ENCODE measurements at regions not wholly inside any gene's neighbourhood (a gene's known extent, or its start where the extent isn't known, plus 50 kb on each side); places are given as distances from the start of the nearest gene placed in this dataset.

GRCh38 chr3:67943546-67943945 lies 289.1 kb upstream of the SUCLG2 start:
- CTCF ChIA-PET, result no interaction called here
- POLR2A ChIA-PET, result no interaction called here
- 13% methylated on average over 1 of the region's 1 CpG for WGBS (ENCODE audit: low lambda C conversion rate)

DNA sequence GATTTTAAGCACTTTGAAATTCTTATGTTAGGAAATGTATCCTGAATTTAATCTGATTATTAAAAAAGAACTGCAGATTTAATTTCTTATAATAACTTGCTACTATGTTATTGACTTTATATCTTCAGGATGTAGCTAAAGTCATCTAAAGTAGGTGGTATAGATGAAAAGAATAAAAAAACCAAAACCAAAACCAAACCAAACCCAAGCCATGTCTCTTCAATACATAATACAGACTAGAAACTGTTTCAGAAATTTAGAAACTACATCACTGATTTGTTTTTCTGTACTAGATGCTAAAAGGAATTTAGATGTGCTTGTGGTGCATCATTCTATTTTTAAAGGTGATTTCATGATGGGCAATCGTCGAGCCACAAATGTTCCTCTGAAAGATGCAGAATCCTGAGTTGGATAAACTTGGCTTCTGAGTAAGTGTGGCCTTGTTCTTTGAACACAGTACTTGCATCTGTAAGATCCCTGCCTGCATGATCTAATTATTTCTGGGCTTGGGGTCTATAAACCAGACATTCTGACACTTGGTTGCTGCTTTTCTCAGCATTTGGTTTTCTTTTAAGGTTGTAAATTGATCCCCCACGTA lies 287.1 kb upstream of the SUCLG2 start:
- Histone ChIP-seq H3K9ac (no peak overlapping the region), H3K4me3 (ENCODE audit: low read depth in 2 of 2, low read length in 1 of 2) (no peak overlapping the region), H3K27ac (ENCODE audit: low read depth in 2 of 2, low read length in 1 of 2) (no peak overlapping the region), H3K79me2 (ENCODE audit: insufficient read depth) (no peaks in the 10 kb centered on the region), H3F3A (replicated peaks; ENCODE audit: insufficient read depth) (no peaks in the 10 kb centered on the region), H3K36me3 (replicated peaks in 1 of 2; ENCODE audit: control insufficient read depth in 1 of 2, insufficient read depth in 2 of 2, low read length in 1 of 2) (no peaks in the 10 kb centered on the region), H3K4me1 (ENCODE audit: control insufficient read depth in 1 of 2, insufficient read depth in 2 of 2, low read depth in 1 of 2, low read length in 1 of 2) (no peaks in the 10 kb centered on the region), H4K20me1 (ENCODE audit: insufficient read depth) (no peaks in the 10 kb centered on the region), H3K9me3 (peaks cover 3% of the 10 kb centered on the region; the same call in 1 of the 2 replicates), H3K4me2 (no peak overlapping the region), H2AFZ (ENCODE audit: low read depth) (no peak overlapping the region), H3K9me2 (no peaks in the 10 kb centered on the region), H3K27me3 (ENCODE audit: insufficient read depth) (no peaks in the 10 kb centered on the region)
- DNase-seq, result no peak
- WGBS (ENCODE audit: low lambda C conversion rate), result 13% methylated on average over 3 of the region's 3 CpGs
- TF ChIP-seq JUND (IDR thresholded peaks at IDR 0.05), result no peak
- TF ChIP-seq RCOR1 (IDR thresholded peaks at IDR 0.05; ENCODE audit: low read length), result no peak
- no peak for TF ChIP-seq SIN3A (IDR thresholded peaks at IDR 0.05; ENCODE audit: borderline replicate concordance, low read depth, low read length)
- TF ChIP-seq ELF1 (IDR thresholded peaks at IDR 0.05), result no peak
- TF ChIP-seq, protein P1, sequence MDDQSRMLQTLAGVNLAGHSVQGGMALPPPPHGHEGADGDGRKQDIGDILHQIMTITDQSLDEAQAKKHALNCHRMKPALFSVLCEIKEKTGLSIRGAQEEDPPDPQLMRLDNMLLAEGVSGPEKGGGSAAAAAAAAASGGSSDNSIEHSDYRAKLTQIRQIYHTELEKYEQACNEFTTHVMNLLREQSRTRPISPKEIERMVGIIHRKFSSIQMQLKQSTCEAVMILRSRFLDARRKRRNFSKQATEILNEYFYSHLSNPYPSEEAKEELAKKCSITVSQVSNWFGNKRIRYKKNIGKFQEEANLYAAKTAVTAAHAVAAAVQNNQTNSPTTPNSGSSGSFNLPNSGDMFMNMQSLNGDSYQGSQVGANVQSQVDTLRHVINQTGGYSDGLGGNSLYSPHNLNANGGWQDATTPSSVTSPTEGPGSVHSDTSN (IDR thresholded peaks at IDR 0.05), result no peak
- TF ChIP-seq POLR2AphosphoS5 (IDR thresholded peaks at IDR 0.05; ENCODE audit: low read depth, low read length), result no peak
- TF ChIP-seq USF2 (IDR thresholded peaks at IDR 0.05; ENCODE audit: borderline replicate concordance, low read depth, low read length), result no peak
- TF ChIP-seq RXRA (IDR thresholded peaks at IDR 0.05; ENCODE audit: borderline replicate concordance, low read depth), result no peak
- no peak for TF ChIP-seq NRF1 (IDR thresholded peaks at IDR 0.05; ENCODE audit: low read depth, low read length)
- TF ChIP-seq, protein P2, sequence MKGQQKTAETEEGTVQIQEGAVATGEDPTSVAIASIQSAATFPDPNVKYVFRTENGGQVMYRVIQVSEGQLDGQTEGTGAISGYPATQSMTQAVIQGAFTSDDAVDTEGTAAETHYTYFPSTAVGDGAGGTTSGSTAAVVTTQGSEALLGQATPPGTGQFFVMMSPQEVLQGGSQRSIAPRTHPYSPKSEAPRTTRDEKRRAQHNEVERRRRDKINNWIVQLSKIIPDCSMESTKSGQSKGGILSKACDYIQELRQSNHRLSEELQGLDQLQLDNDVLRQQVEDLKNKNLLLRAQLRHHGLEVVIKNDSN (IDR thresholded peaks at IDR 0.05; ENCODE audit: borderline replicate concordance, low read depth), result no peak
- TF ChIP-seq, protein P3, sequence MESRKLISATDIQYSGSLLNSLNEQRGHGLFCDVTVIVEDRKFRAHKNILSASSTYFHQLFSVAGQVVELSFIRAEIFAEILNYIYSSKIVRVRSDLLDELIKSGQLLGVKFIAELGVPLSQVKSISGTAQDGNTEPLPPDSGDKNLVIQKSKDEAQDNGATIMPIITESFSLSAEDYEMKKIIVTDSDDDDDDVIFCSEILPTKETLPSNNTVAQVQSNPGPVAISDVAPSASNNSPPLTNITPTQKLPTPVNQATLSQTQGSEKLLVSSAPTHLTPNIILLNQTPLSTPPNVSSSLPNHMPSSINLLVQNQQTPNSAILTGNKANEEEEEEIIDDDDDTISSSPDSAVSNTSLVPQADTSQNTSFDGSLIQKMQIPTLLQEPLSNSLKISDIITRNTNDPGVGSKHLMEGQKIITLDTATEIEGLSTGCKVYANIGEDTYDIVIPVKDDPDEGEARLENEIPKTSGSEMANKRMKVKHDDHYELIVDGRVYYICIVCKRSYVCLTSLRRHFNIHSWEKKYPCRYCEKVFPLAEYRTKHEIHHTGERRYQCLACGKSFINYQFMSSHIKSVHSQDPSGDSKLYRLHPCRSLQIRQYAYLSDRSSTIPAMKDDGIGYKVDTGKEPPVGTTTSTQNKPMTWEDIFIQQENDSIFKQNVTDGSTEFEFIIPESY (IDR thresholded peaks at IDR 0.05; ENCODE audit: borderline replicate concordance, low read depth), result no peak
- no peak for TF ChIP-seq EP300 (IDR thresholded peaks at IDR 0.05; ENCODE audit: borderline replicate concordance in 1 of 2, low read depth in 1 of 2, low read length in 1 of 2)
- TF ChIP-seq SMC3 (IDR thresholded peaks at IDR 0.05; ENCODE audit: low read depth, low read length), result no peak
- CTCF ChIA-PET, result no interaction called here
- POLR2A ChIA-PET, result no interaction called here

More at GRCh38 chr3:67943546-67943945, 289.1 kb upstream of the SUCLG2 start:
- H2AFZ ChIP-seq (ENCODE audit: low read depth), result no peak overlapping the region
- H3K36me3 ChIP-seq (replicated peaks in 1 of 2; ENCODE audit: control insufficient read depth in 1 of 2, insufficient read depth in 2 of 2, low read length in 1 of 2), result no peaks in the 10 kb centered on the region
- no peak overlapping the region for H3K4me3 ChIP-seq (ENCODE audit: low read depth in 2 of 2, low read length in 1 of 2)
- no peaks in the 10 kb centered on the region for H3K79me2 ChIP-seq (ENCODE audit: insufficient read depth)
- H3F3A ChIP-seq (replicated peaks; ENCODE audit: insufficient read depth), result no peaks in the 10 kb centered on the region
- H3K9me3 ChIP-seq, result peaks cover 3% of the 10 kb centered on the region; the same call in 1 of the 2 replicates
- no peak overlapping the region for H3K9ac ChIP-seq
- H3K4me2 ChIP-seq, result no peak overlapping the region
- no peaks in the 10 kb centered on the region for H3K9me2 ChIP-seq
- no peak for DNase-seq
- no peak for TF ChIP-seq ELF1 (IDR thresholded peaks at IDR 0.05)
- no peak for TF ChIP-seq FOXJ3 (CRISPR knock-in tag; IDR thresholded peaks at IDR 0.05)
- H4K20me1 ChIP-seq (ENCODE audit: insufficient read depth), result no peaks in the 10 kb centered on the region
- no peaks in the 10 kb centered on the region for H3K27me3 ChIP-seq (ENCODE audit: insufficient read depth)
- H3K4me1 ChIP-seq (ENCODE audit: control insufficient read depth in 1 of 2, insufficient read depth in 2 of 2, low read depth in 1 of 2, low read length in 1 of 2), result no peaks in the 10 kb centered on the region
- H3K27ac ChIP-seq (ENCODE audit: low read depth in 2 of 2, low read length in 1 of 2), result no peak overlapping the region
